LNCaP clone FGC (cell line): ENCODE measurements at regions not wholly inside any gene's neighbourhood (a gene's known extent, or its start where the extent isn't known, plus 50 kb on each side); places are given as distances from the start of the nearest gene placed in this dataset.

Experiments used
- DNase-seq: peaks from one replicate; pipeline ENCODE4 v3.0.0-alpha.2; 2011; ENCODE audit warnings: low read depth
- H3K4me3 ChIP-seq: 2 replicates; pipeline ENCODE4 v1.5.1; 2011; ENCODE audit warnings: mild to moderate bottlenecking, low read depth, low read length, control low read depth
- CTCF ChIP-seq: IDR thresholded peaks from 2 replicates; pipeline ENCODE4 v1.5.1; 2012; ENCODE audit warnings: mild to moderate bottlenecking; ENCODE audit not compliant: control insufficient read depth, insufficient read depth; ENCODE audit errors: extremely low read depth

- DNase-seq = no peak
- no peak for TF ChIP-seq CTCF
Measured at GRCh38 chr18:7490104-7490503, 77.0 kb upstream of the PTPRM start.

GRCh38 chr18:7492385-7492784 lies 74.7 kb upstream of the PTPRM start:
- TF ChIP-seq CTCF = no peak
- H3K4me3 ChIP-seq = no peak overlapping the region
- peak; percentile 87 for DNase-seq

More at GRCh38 chr18:7490104-7490503, 77.0 kb upstream of the PTPRM start:
- H3K4me3 ChIP-seq = no peak overlapping the region

- DNase-seq = no peak
- H3K4me3 ChIP-seq = no peak overlapping the region
- TF ChIP-seq CTCF = no peak
Measured at GRCh38 chr18:7497081-7497480, 70.0 kb upstream of the PTPRM start.

GRCh38 chr18:7511106-7511505 lies 56.0 kb upstream of the PTPRM start:
- TF ChIP-seq CTCF = no peak
- H3K4me3 ChIP-seq = no peak overlapping the region
- DNase-seq = no peak

- no peak overlapping the region for H3K4me3 ChIP-seq
- DNase-seq = no peak
- no peak for TF ChIP-seq CTCF
Measured at GRCh38 chr18:7512348-7512747, 54.8 kb upstream of the PTPRM start.

GRCh38 chr18:7512990-7513389 lies 54.1 kb upstream of the PTPRM start:
- H3K4me3 ChIP-seq = no peak overlapping the region
- no peak for DNase-seq
- no peak for TF ChIP-seq CTCF

GRCh38 chr18:7514796-7515440 lies 52.2 kb upstream of the PTPRM start:
- no peak overlapping the region for H3K4me3 ChIP-seq
- no peak for DNase-seq
- no peak for TF ChIP-seq CTCF
